ENCODE measurements at regions not wholly inside any gene's neighbourhood (a gene's known extent, or its start where the extent isn't known, plus 50 kb on each side); places are given as distances from the start of the nearest gene placed in this dataset.

DNA sequence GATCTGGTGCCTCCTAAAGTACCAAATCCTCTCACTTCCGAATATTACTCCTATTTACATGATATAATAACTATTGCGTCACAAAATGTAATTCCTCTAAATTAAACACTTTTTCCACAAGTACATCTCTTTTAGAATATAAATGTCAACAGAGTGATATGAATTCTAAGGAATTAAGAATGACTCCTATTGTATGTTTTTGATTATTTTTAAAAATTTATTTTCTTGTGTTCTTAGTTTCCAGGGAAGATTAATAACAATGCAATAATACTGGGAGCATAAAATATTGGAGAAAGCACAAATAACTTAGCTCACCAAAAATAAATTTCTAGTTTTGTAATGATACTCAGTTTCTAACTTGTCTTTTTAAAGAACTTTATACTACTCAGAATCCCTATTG lies 184.9 kb downstream of the PCDH18 start:
- H3K4me3 ChIP-seq (ENCODE audit: control insufficient read depth, low read depth, low read length) = no peak overlapping the region
- no peak for DNase-seq (ENCODE audit: low read depth)
- no peak for TF ChIP-seq CTCF (IDR thresholded peaks at IDR 0.05; ENCODE audit: control insufficient read depth, insufficient read depth, low read depth, low read length, missing control alignments)

DNA sequence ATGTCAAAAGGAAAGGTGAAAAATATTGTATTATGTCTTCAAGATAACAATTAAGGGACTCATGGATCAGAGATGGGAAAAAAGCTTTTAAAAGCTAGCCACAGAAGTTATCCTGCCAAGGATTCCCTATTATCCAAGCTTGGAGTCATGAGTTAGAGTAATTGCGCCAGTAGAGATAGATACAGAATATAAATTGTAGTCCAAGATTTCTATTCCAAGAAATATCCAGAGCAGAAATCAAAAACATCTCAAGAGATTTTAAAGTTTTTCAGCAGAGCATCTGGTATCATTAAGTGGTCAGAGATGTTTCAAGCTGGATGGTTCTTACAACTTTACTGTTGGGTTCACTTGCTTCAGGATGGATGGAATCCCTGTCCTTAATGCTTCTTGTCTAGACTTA lies 186.7 kb downstream of the PCDH18 start:
- TF ChIP-seq CTCF (IDR thresholded peaks at IDR 0.05; ENCODE audit: control insufficient read depth, insufficient read depth, low read depth, low read length, missing control alignments) = no peak
- DNase-seq (ENCODE audit: low read depth) = no peak
- no peak overlapping the region for H3K4me3 ChIP-seq (ENCODE audit: control insufficient read depth, low read depth, low read length)

- DNase-seq (ENCODE audit: low read depth) = no peak
- no peak overlapping the region for H3K4me3 ChIP-seq (ENCODE audit: control insufficient read depth, low read depth, low read length)
- TF ChIP-seq CTCF (IDR thresholded peaks at IDR 0.05; ENCODE audit: control insufficient read depth, insufficient read depth, low read depth, low read length, missing control alignments) = no peak
Observed at GRCh38 chr4:137343221-137343620, 189.1 kb downstream of the PCDH18 start.

DNA sequence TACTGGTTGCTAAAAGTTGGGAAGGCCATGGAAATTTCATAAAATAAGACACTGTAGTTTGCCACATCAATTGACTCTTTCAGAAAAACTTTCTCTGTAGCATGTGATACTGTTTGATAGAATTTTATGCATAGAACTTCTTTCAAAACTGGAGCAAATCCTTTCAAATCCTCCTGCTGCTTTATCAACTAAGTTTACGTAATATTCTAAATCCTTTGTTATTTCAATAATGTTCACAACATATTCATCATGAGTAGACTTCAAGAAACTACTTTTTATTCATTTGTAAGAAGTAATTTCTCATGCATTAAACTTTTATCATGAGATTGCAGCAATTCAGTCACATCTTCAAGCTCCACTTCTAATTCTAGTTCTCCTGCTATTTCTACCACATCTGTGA lies 199.3 kb downstream of the PCDH18 start:
- no peak for TF ChIP-seq CTCF (IDR thresholded peaks at IDR 0.05; ENCODE audit: control insufficient read depth, insufficient read depth, low read depth, low read length, missing control alignments)
- DNase-seq (ENCODE audit: low read depth) = no peak
- no peak overlapping the region for H3K4me3 ChIP-seq (ENCODE audit: control insufficient read depth, low read depth, low read length)

DNA sequence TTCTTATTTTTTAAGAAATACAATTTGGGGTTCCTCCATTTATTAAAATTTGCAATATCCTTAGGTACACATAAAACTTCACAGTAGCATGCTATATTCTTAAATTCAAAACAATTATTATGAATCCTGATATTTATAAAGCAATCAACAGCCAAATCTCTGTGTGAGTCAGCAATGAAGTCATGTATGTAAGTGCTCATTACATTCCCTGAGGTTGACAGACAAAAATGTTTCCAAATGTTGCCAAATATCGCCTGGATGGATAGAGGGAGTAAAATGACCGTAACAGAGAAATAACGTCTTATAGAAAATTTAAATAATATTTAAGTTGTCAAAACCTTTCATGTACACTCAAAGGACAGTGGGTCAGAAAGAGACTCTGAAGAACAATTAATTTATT lies 220.0 kb downstream of the PCDH18 start:
- DNase-seq (ENCODE audit: low read depth) = no peak
- no peak overlapping the region for H3K4me3 ChIP-seq (ENCODE audit: control insufficient read depth, low read depth, low read length)
- no peak for TF ChIP-seq CTCF (IDR thresholded peaks at IDR 0.05; ENCODE audit: control insufficient read depth, insufficient read depth, low read depth, low read length, missing control alignments)

DNA sequence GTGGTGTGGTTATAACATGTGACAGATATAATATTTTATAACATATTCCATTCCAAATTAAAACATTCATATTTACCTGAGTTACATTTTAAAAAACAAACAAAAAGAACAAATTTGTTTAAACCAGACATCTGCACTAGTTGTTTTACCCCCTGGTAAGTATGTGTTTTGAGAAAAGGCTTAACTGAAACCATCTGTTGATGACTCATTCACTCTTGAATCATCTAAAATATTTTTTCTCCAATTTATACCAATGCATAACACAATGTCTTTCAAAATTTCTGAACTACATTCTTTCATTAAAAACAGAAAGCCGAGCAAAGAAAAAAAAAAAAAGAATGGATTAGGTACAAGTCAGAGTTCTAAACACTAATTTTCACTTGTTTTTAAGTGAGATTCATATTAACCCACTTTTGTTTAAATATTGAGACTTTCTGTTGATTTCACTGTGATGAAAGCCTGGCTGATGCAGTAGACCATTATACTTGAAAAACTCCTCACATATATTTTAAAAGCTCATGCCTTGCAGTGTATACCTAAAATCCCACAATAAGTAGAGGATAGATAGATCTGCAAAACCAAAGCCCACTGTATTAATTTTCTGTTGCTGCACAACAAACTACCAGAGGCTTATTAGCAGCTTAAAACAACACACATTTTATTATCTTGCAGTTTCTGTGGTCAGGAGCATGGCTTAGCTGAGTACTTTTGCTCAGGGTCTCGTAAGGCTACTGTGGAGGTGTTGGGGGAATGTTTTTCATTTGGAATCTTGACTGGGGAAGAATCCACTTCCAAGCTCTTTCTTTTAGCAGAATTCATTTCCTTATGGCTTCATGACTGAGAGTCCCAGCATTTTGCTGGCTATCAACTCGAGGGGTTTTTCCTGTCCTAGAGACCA lies 221.5 kb downstream of the PCDH18 start:
- H3K4me3 ChIP-seq (ENCODE audit: control insufficient read depth, low read depth, low read length) = no peak overlapping the region
- peak; percentile 69 for DNase-seq (ENCODE audit: low read depth)
- no peak for TF ChIP-seq CTCF (IDR thresholded peaks at IDR 0.05; ENCODE audit: control insufficient read depth, insufficient read depth, low read depth, low read length, missing control alignments)
